NB4 (cell line): ENCODE measurements at regions not wholly inside any gene's neighbourhood (a gene's known extent, or its start where the extent isn't known, plus 50 kb on each side); places are given as distances from the start of the nearest gene placed in this dataset.

ENCODE experiments used
- MAX ChIP-seq: IDR thresholded peaks from 2 replicates; pipeline ENCODE4 v1.6.1; 2011; ENCODE audit warnings: low read depth, low read length
- MYC ChIP-seq: IDR thresholded peaks from 2 replicates; pipeline ENCODE4 v1.6.1; 2011; ENCODE audit warnings: low read depth, low read length
- POLR2A ChIP-seq: IDR thresholded peaks from 2 replicates; pipeline ENCODE4 v1.6.1; 2011; ENCODE audit warnings: mild to moderate bottlenecking; ENCODE audit not compliant: insufficient read length; ENCODE audit errors: extremely low read depth
- TF ChIP-seq, protein P1 (sequence below): IDR thresholded peaks from one replicate; pipeline ENCODE4 v1.5.1; 2012; ENCODE audit warnings: low read depth, low read length

GRCh38 chr1:70760154-70760553 is 287.5 kb downstream of the PTGER3 start:
- no peak for TF ChIP-seq POLR2A
- TF ChIP-seq, protein P1, sequence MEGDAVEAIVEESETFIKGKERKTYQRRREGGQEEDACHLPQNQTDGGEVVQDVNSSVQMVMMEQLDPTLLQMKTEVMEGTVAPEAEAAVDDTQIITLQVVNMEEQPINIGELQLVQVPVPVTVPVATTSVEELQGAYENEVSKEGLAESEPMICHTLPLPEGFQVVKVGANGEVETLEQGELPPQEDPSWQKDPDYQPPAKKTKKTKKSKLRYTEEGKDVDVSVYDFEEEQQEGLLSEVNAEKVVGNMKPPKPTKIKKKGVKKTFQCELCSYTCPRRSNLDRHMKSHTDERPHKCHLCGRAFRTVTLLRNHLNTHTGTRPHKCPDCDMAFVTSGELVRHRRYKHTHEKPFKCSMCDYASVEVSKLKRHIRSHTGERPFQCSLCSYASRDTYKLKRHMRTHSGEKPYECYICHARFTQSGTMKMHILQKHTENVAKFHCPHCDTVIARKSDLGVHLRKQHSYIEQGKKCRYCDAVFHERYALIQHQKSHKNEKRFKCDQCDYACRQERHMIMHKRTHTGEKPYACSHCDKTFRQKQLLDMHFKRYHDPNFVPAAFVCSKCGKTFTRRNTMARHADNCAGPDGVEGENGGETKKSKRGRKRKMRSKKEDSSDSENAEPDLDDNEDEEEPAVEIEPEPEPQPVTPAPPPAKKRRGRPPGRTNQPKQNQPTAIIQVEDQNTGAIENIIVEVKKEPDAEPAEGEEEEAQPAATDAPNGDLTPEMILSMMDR, result no peak
- TF ChIP-seq MYC, result no peak
- TF ChIP-seq MAX, result no peak
